Adipocyte (in vitro differentiated cells): ENCODE measurements at regions not wholly inside any gene's neighbourhood (a gene's known extent, or its start where the extent isn't known, plus 50 kb on each side); places are given as distances from the start of the nearest gene placed in this dataset.
A peak's percentile ranks its signal among the peaks of the same experiment; 100 is the strongest.
"Not testable (repeated sequence)": the region's sequence is repeated elsewhere in the genome, so short reads cannot be mapped to it uniquely, and the experiment has no call there.

ENCODE experiments used
- DNase-seq: peaks from one replicate; pipeline ENCODE4 v3.0.0-alpha.2; 2015; ENCODE audit warnings: low read depth
- H3K27me3 ChIP-seq: replicated peaks from 2 replicates; pipeline ENCODE4 v1.7.0; 2013; ENCODE audit warnings: mild to moderate bottlenecking, low read length, moderate library complexity; ENCODE audit not compliant: control insufficient read depth, insufficient read depth
- H3K36me3 ChIP-seq: 2 replicates; pipeline ENCODE4 v1.7.0; 2013; ENCODE audit warnings: low read length, mild to moderate bottlenecking, moderate library complexity; ENCODE audit not compliant: control insufficient read depth, insufficient read depth, severe bottlenecking
- H3K4me1 ChIP-seq: 2 replicates; pipeline ENCODE4 v1.7.0; 2013; ENCODE audit warnings: mild to moderate bottlenecking, low read length, moderate library complexity; ENCODE audit not compliant: control insufficient read depth, insufficient read depth
- H3K4me3 ChIP-seq: 2 replicates; pipeline ENCODE4 v1.7.0; 2013; ENCODE audit warnings: mild to moderate bottlenecking, low read length, moderate library complexity
- H3K9ac ChIP-seq: 2 replicates; pipeline ENCODE4 v1.7.0; 2013; ENCODE audit warnings: mild to moderate bottlenecking, low read length, moderate library complexity
- H3K9me3 ChIP-seq: 2 replicates; pipeline ENCODE4 v1.7.0; 2013; ENCODE audit warnings: mild to moderate bottlenecking, low read length, moderate library complexity; ENCODE audit not compliant: control insufficient read depth

- no peaks in the 10 kb centered on the region for H3K4me1 ChIP-seq
- peak; percentile 50 for DNase-seq
- no peak overlapping the region for H3K9ac ChIP-seq
- H3K27me3 ChIP-seq: no peaks in the 10 kb centered on the region
- H3K9me3 ChIP-seq: peaks cover 2% of the 10 kb centered on the region
- no peak overlapping the region for H3K4me3 ChIP-seq
- no peaks in the 10 kb centered on the region for H3K36me3 ChIP-seq
These were observed 231.8 kb upstream of the CACNA2D1 start for GRCh38 chr7:82675396-82675795.

DNA sequence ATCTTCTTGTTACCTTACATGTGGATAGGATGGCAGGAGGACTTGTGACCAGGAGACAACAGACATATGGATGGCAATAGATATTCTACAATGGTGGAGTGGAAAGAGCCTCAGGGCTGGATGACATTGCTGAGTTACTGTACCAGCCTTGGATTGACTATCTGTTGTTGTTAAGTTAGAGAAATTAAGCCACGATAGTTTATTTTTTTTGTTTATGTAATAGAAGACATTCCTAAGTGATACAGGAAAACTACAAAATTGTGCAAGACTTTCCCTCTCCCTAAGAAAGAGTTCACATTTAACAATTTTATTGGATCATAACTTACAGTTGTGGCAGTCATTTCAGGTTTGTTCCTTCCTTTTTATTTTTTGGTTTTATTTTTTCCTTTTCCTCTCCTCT, 230.7 kb upstream of the CACNA2D1 start:
- H3K27me3 ChIP-seq: no peaks in the 10 kb centered on the region
- H3K36me3 ChIP-seq: no peaks in the 10 kb centered on the region
- no peak overlapping the region for H3K4me3 ChIP-seq
- H3K9ac ChIP-seq: no peak overlapping the region
- DNase-seq: peak; percentile 73
- peaks cover 2% of the 10 kb centered on the region for H3K9me3 ChIP-seq
- H3K4me1 ChIP-seq: no peaks in the 10 kb centered on the region

DNA sequence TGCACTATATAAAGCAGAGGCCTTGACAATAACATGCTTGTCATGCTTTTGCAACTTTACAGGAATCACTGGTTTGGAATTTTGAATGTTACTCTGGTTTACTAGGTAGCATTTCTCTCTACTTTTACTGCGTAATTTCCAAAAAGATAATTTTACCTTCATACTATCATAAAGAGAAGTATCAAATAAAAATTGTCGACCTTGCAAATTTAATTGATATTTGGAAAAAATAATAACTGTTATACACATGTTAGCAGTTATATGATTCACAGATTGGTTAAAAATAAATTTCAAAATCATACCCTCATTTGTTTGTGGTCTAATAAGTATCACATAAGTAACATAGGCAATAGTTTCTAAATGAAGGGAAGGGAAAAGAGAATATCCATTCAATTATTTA, 228.5 kb upstream of the CACNA2D1 start:
- H3K9ac ChIP-seq: no peak overlapping the region
- H3K27me3 ChIP-seq: no peaks in the 10 kb centered on the region
- H3K36me3 ChIP-seq: no peaks in the 10 kb centered on the region
- H3K4me3 ChIP-seq: no peak overlapping the region
- peak; percentile 25 for DNase-seq
- H3K4me1 ChIP-seq: no peaks in the 10 kb centered on the region
- peaks cover 2% of the 10 kb centered on the region for H3K9me3 ChIP-seq

DNA sequence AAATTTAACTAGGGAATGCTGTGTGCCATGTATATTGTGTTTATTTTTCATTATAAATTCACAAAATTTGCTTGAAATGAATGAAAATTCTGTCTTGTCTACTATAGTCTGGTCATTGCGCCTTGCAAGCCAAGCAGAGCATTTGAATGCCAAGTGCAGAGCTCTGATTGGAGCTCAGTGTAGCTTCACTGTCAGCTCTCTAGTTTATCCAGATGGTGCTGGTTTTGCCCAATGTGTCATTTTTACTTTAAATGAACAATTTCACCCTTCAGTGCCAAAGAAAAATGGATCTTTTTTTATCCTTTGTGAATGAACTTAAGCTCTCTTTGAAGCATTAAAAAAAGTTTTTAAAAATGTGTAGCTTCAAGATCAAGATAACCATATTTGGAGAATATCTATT, 225.6 kb upstream of the CACNA2D1 start:
- Histone ChIP-seq H3K27me3 (no peaks in the 10 kb centered on the region), H3K4me1 (no peaks in the 10 kb centered on the region), H3K9me3 (peaks cover under 1% of the 10 kb centered on the region), H3K36me3 (no peaks in the 10 kb centered on the region), H3K4me3 (no peak overlapping the region), H3K9ac (no peak overlapping the region)
- DNase-seq: no peak

GRCh38 chr7:82668676-82669075, 225.1 kb upstream of the CACNA2D1 start:
- no peak for DNase-seq

GRCh38 chr7:82665966-82666507, 222.5 kb upstream of the CACNA2D1 start:
- no peak overlapping the region for H3K9ac ChIP-seq
- H3K9me3 ChIP-seq: no peaks in the 10 kb centered on the region
- DNase-seq: no peak
- no peak overlapping the region for H3K4me3 ChIP-seq
- no peaks in the 10 kb centered on the region for H3K36me3 ChIP-seq
- H3K4me1 ChIP-seq: no peaks in the 10 kb centered on the region
- no peaks in the 10 kb centered on the region for H3K27me3 ChIP-seq

More at GRCh38 chr7:82668676-82669075, 225.1 kb upstream of the CACNA2D1 start:
- H3K36me3 ChIP-seq: no peaks in the 10 kb centered on the region
- H3K27me3 ChIP-seq: no peaks in the 10 kb centered on the region
- H3K4me3 ChIP-seq: no peak overlapping the region
- no peaks in the 10 kb centered on the region for H3K9me3 ChIP-seq
- H3K4me1 ChIP-seq: no peaks in the 10 kb centered on the region
- no peak overlapping the region for H3K9ac ChIP-seq

DNA sequence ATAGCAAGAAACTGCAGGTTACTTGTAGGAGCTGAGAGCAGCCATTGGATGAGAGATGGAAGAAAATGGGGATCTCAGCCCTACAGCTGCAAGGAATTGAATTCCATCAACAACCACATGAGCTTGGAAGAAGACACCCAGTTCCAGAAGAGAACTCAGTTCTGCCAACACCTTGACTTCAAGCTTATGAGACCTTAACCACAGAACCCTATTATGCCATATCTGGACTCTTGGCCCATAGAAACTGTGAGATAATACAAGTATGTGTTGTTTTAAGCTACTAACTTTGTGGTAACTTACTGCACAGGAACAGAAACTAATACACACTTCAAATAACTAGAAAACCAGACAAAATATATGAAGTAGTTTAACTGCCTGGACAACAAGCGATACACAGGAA, 212.4 kb upstream of the CACNA2D1 start:
- Histone ChIP-seq H3K36me3 (no peaks in the 10 kb centered on the region), H3K4me3 (no peak overlapping the region), H3K9me3 (peaks cover 4% of the 10 kb centered on the region), H3K27me3 (peaks cover 4% of the 10 kb centered on the region), H3K4me1 (no peaks in the 10 kb centered on the region), H3K9ac (no peak overlapping the region)
- DNase-seq: no peak

GRCh38 chr7:82650095-82650494, 206.5 kb upstream of the CACNA2D1 start:
- H3K27me3 ChIP-seq, DNase-seq, H3K36me3 ChIP-seq, H3K4me1 ChIP-seq, H3K9ac ChIP-seq, H3K9me3 ChIP-seq, H3K4me3 ChIP-seq: not testable (repeated sequence)

DNA sequence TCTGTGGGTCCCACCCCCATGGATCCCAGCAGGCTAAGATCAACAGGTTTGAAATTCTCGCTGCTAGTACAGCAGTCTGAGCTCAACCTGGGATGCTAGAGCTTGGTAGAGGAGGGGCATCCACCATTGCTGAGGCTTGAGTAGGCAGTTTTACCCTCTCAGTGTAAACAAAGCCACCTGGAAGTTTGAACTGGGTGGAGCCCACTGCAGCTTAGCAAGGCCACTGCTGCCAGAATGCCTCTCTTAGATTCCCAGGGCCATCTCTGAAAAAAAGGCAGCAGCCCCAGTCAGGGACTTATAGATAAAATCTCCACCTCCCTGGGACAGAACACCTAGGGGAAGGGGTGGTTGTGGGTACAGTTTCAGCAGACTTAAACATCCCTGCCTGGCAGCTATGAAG, 190.0 kb upstream of the CACNA2D1 start:
- Histone ChIP-seq H3K4me3 (no peak overlapping the region), H3K9me3 (no peaks in the 10 kb centered on the region), H3K9ac (no peak overlapping the region), H3K4me1 (peaks cover 17% of the 10 kb centered on the region), H3K27me3 (no peaks in the 10 kb centered on the region), H3K36me3 (no peaks in the 10 kb centered on the region)
- no peak for DNase-seq

- H3K27me3 ChIP-seq: no peaks in the 10 kb centered on the region
- DNase-seq: peak; percentile 44
- H3K9me3 ChIP-seq: no peaks in the 10 kb centered on the region
- H3K9ac ChIP-seq: no peak overlapping the region
- H3K36me3 ChIP-seq: no peaks in the 10 kb centered on the region
- H3K4me3 ChIP-seq: peak overlapping the region; percentile 35
- H3K4me1 ChIP-seq: peaks cover 17% of the 10 kb centered on the region
These were observed 188.4 kb upstream of the CACNA2D1 start for GRCh38 chr7:82631998-82632397.

DNA sequence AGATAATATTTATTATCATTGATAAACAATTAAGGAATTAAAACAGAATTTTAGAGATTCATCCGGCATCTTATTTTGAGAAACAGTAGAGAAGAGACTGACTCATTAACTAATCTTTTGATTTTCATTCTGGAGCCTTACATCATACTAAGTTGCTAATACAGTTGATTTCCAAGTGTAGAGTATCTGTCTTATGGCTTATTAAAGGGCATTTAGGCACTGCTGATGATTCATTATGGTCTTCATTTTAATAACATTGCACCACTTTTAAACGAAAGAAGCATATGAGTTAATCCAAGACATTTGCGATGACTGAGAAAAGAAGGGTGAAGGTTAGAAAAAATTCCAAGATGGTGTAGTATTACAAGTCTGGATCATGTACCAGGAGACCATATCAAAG, 186.0 kb upstream of the CACNA2D1 start:
- Histone ChIP-seq H3K4me1 (peaks cover 19% of the 10 kb centered on the region), H3K27me3 (no peaks in the 10 kb centered on the region), H3K4me3 (no peak overlapping the region), H3K9me3 (no peaks in the 10 kb centered on the region), H3K9ac (no peak overlapping the region), H3K36me3 (no peaks in the 10 kb centered on the region)
- DNase-seq: no peak

- Histone ChIP-seq H3K4me1 (peaks cover 18% of the 10 kb centered on the region), H3K4me3 (no peak overlapping the region), H3K27me3 (no peaks in the 10 kb centered on the region), H3K9me3 (no peaks in the 10 kb centered on the region), H3K9ac (no peak overlapping the region), H3K36me3 (no peaks in the 10 kb centered on the region)
- DNase-seq: no peak
These were observed 181.8 kb upstream of the CACNA2D1 start for GRCh38 chr7:82625377-82625776.
